PC-9 (cell line): ENCODE measurements at regions not wholly inside any gene's neighbourhood (a gene's known extent, or its start where the extent isn't known, plus 50 kb on each side); places are given as distances from the start of the nearest gene placed in this dataset.

Experiments
- EZH2 ChIP-seq: fragments of 200-600 bp; sonication (generic); IDR thresholded peaks from 2 replicates; pipeline ENCODE4 v1.8.0; 2017; ENCODE audit warnings: antibody characterized with exemption, low read depth
- TF ChIP-seq, protein P1 (sequence below): fragments of 200-600 bp; sonication (generic); conservative IDR thresholded peaks from 2 replicates; pipeline ENCODE4 v1.6.1; 2017; ENCODE audit warnings: mixed run types, antibody characterized with exemption, mild to moderate bottlenecking, moderate library complexity

DNA sequence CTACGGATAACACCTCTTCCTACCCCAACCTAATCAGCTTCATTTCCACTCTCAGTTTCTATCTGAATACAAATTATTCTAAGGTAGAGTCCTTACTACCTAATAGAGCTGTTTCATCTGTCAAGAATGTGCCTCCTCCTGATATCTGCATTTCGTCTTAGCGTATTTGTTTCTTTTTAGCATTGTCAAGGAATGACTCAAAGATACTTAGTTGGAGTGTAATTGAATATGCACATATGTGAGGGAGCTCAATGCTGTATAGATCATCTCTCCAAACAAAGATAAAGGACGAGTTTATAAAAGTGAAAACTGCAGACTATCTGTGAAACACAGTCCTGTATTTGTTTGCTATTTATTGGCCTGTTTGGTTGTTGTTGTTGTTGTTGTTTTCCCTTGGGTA is 2059.4 kb upstream of the CELF4 start:
- TF ChIP-seq, protein P1, sequence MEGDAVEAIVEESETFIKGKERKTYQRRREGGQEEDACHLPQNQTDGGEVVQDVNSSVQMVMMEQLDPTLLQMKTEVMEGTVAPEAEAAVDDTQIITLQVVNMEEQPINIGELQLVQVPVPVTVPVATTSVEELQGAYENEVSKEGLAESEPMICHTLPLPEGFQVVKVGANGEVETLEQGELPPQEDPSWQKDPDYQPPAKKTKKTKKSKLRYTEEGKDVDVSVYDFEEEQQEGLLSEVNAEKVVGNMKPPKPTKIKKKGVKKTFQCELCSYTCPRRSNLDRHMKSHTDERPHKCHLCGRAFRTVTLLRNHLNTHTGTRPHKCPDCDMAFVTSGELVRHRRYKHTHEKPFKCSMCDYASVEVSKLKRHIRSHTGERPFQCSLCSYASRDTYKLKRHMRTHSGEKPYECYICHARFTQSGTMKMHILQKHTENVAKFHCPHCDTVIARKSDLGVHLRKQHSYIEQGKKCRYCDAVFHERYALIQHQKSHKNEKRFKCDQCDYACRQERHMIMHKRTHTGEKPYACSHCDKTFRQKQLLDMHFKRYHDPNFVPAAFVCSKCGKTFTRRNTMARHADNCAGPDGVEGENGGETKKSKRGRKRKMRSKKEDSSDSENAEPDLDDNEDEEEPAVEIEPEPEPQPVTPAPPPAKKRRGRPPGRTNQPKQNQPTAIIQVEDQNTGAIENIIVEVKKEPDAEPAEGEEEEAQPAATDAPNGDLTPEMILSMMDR: no peak
- no peak for TF ChIP-seq EZH2
